HEK293 (cell line): ENCODE measurements at regions not wholly inside any gene's neighbourhood (a gene's known extent, or its start where the extent isn't known, plus 50 kb on each side); places are given as distances from the start of the nearest gene placed in this dataset.

Experiments used
- CTCF ChIA-PET: fragments of 350-600 bp; formaldehyde crosslinking; extraction: SDS; loops from one replicate; lab custom pipeline; 2021; ENCODE audit warnings: antibody characterized with exemption; lab: Yijun Ruan, JAX
- POLR2A ChIA-PET: fragments of 300-600 bp; formaldehyde crosslinking; extraction: SDS; loops from one replicate; lab custom pipeline; 2020; ENCODE audit warnings: antibody characterized with exemption, inconsistent platforms; lab: Yijun Ruan, JAX
- H3K27ac ChIP-seq: fragments of 200-500 bp; sonication (Bioruptor generic); 2 replicates; pipeline ENCODE4 v1.5.1; 2014; ENCODE audit warnings: low read depth, low read length, control low read depth, inconsistent platforms; ENCODE audit errors: extremely low read depth
- H3K36me3 ChIP-seq, 2 experiments: fragments of 200-500 bp in 1 of 2; sonication (Bioruptor generic) in 1 of 2; 1 replicate in 1 of 2; 2 replicates in 1 of 2; pipeline ENCODE4 v1.5.1; 2014 to 2017; ENCODE audit warnings: inconsistent platforms in 2 of 2, low read length in 2 of 2; ENCODE audit not compliant: control insufficient read depth in 2 of 2, insufficient read depth in 1 of 2
- H3K4me1 ChIP-seq: fragments of 200-500 bp; sonication (Bioruptor generic); 2 replicates; pipeline ENCODE4 v1.5.1; 2014; ENCODE audit warnings: mild to moderate bottlenecking, low read length, inconsistent platforms; ENCODE audit not compliant: control insufficient read depth, insufficient read depth
- H3K4me3 ChIP-seq: 2 replicates; pipeline ENCODE4 v1.5.1; 2011; ENCODE audit warnings: low read depth, mild to moderate bottlenecking, control low read depth, low read length, moderate library complexity
- H3K9me3 ChIP-seq: fragments of 200-500 bp; sonication (Bioruptor generic); 2 replicates; pipeline ENCODE4 v1.5.1; 2014; ENCODE audit warnings: low read depth, low read length, inconsistent platforms; ENCODE audit not compliant: control insufficient read depth, insufficient read depth
- ATF2 ChIP-seq: fragments of 450-650 bp; formaldehyde crosslinking; IDR thresholded peaks from 2 replicates; pipeline ENCODE4 v1.5.1; 2016; ENCODE audit warnings: missing biosample characterization, missing genetic modification characterization, low read depth
- KLF7 ChIP-seq: fragments of 450-650 bp; formaldehyde crosslinking; IDR thresholded peaks from 2 replicates; pipeline ENCODE4 v1.5.1; 2016; ENCODE audit warnings: missing biosample characterization, missing genetic modification characterization, borderline replicate concordance
- OVOL3 ChIP-seq: fragments of 450-650 bp; formaldehyde crosslinking; IDR thresholded peaks from 2 replicates; pipeline ENCODE4 v1.5.1; 2016; ENCODE audit warnings: missing biosample characterization, missing genetic modification characterization
- TCF7L2 ChIP-seq: IDR thresholded peaks from 2 replicates; pipeline ENCODE4 v1.6.1; 2011; ENCODE audit warnings: low read depth, mild to moderate bottlenecking, inconsistent platforms, low read length, moderate library complexity, borderline replicate concordance
- ZBTB21 ChIP-seq: fragments of 450-650 bp; formaldehyde crosslinking; IDR thresholded peaks from 2 replicates; pipeline ENCODE4 v1.5.1; 2017; ENCODE audit warnings: missing biosample characterization, missing genetic modification characterization
- ZBTB26 ChIP-seq: fragments of 450-650 bp; formaldehyde crosslinking; optimal IDR thresholded peaks from 2 replicates; pipeline ENCODE3; 2016; ENCODE audit warnings: missing biosample characterization, mild to moderate bottlenecking, missing genetic modification characterization
- ZNF112 ChIP-seq: fragments of 450-650 bp; formaldehyde crosslinking; IDR thresholded peaks from 2 replicates; pipeline ENCODE4 v1.5.0; 2017; ENCODE audit warnings: missing biosample characterization, missing genetic modification characterization
- ZNF2 ChIP-seq: fragments of 450-650 bp; formaldehyde crosslinking; IDR thresholded peaks from 2 replicates; pipeline ENCODE4 v1.5.1; 2016; ENCODE audit warnings: missing biosample characterization, missing genetic modification characterization
- ZNF311 ChIP-seq: fragments of 450-650 bp; formaldehyde crosslinking; IDR thresholded peaks from 2 replicates; pipeline ENCODE4 v1.5.1; 2017; ENCODE audit warnings: missing biosample characterization, missing genetic modification characterization, borderline replicate concordance
- ZNF404 ChIP-seq: fragments of 450-650 bp; formaldehyde crosslinking; IDR thresholded peaks from 2 replicates; pipeline ENCODE4 v1.5.1; 2017; ENCODE audit warnings: missing biosample characterization, missing genetic modification characterization
- ZNF501 ChIP-seq: fragments of 450-650 bp; formaldehyde crosslinking; IDR thresholded peaks from 2 replicates; pipeline ENCODE4 v1.5.1; 2016; ENCODE audit warnings: missing biosample characterization, missing genetic modification characterization
- ZNF596 ChIP-seq: fragments of 450-650 bp; IDR thresholded peaks from 2 replicates; pipeline ENCODE4 v1.5.0; 2018; ENCODE audit warnings: missing biosample characterization, mild to moderate bottlenecking, missing genetic modification characterization, moderate library complexity
- ZNF777 ChIP-seq: fragments of 450-650 bp; formaldehyde crosslinking; IDR thresholded peaks from 2 replicates; pipeline ENCODE4 v1.5.1; 2017; ENCODE audit warnings: missing biosample characterization, missing genetic modification characterization, borderline replicate concordance
- ZSCAN30 ChIP-seq: fragments of 450-650 bp; IDR thresholded peaks from 2 replicates; pipeline ENCODE4 v1.5.1; 2018; ENCODE audit warnings: missing biosample characterization, mild to moderate bottlenecking, missing genetic modification characterization, moderate library complexity
- TF ChIP-seq, protein P1 (sequence below): fragments of 450-650 bp; formaldehyde crosslinking; IDR thresholded peaks from 2 replicates; pipeline ENCODE4 v1.5.1; 2016; ENCODE audit warnings: missing biosample characterization, missing genetic modification characterization

DNA sequence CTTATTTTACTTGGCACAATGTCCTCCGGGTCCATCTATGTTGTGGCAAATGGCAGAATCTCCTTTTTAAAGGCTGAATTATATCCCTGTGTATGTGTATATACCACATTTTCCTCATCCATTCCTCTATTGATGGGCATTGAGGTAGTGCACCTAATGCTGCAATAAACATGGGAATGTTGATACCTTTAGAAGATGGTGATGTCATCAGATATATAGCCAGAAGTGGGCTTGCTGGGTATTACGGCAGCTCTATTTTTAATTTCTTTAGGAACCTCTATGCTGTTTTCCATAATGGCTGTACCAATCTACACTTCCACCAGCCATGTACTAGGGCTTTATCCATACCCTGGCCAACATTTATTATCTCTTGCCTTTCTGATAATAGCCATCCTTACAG lies 315.7 kb downstream of the FOXA2 start:
- CTCF ChIA-PET = no interaction called here
- 0 out of 2 replicates have a peak, but pooled peaks have one; percentile 8 for TF ChIP-seq ATF2 (tag by site-specific recombination)
- no peak for TF ChIP-seq ZNF596 (tag by site-specific recombination)
- Histone ChIP-seq H3K9me3 (no peaks in the 10 kb centered on the region), H3K4me3 (no peak overlapping the region), H3K36me3 (no peaks in the 10 kb centered on the region), H3K4me1 (no peaks in the 10 kb centered on the region), H3K27ac (no peak overlapping the region)
- POLR2A ChIA-PET = no interaction called here

- H3K4me3 ChIP-seq = no peak overlapping the region
- H3K36me3 ChIP-seq = no peaks in the 10 kb centered on the region
- no peaks in the 10 kb centered on the region for H3K9me3 ChIP-seq
- H3K4me1 ChIP-seq = no peaks in the 10 kb centered on the region
- CTCF ChIA-PET = interaction anchor here (1.0 kb wide), 1 partner anchor 10 kb away, joined by 3 read pairs; no protein-coding TSS in a partner anchor
- no peak for TF ChIP-seq ZSCAN30 (tag by site-specific recombination)
- TF ChIP-seq, protein P1, sequence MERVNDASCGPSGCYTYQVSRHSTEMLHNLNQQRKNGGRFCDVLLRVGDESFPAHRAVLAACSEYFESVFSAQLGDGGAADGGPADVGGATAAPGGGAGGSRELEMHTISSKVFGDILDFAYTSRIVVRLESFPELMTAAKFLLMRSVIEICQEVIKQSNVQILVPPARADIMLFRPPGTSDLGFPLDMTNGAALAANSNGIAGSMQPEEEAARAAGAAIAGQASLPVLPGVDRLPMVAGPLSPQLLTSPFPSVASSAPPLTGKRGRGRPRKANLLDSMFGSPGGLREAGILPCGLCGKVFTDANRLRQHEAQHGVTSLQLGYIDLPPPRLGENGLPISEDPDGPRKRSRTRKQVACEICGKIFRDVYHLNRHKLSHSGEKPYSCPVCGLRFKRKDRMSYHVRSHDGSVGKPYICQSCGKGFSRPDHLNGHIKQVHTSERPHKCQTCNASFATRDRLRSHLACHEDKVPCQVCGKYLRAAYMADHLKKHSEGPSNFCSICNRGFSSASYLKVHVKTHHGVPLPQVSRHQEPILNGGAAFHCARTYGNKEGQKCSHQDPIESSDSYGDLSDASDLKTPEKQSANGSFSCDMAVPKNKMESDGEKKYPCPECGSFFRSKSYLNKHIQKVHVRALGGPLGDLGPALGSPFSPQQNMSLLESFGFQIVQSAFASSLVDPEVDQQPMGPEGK (tag by site-specific recombination) = no peak
- TF ChIP-seq ZNF2 (tag by site-specific recombination) = no peak
- TF ChIP-seq ZBTB26 (tag by site-specific recombination) = no peak
- TF ChIP-seq ZNF777 (tag by site-specific recombination) = no peak
- POLR2A ChIA-PET = no interaction called here
- no peak overlapping the region for H3K27ac ChIP-seq
Observed at GRCh38 chr20:22264917-22265316, 319.5 kb downstream of the FOXA2 start.

DNA sequence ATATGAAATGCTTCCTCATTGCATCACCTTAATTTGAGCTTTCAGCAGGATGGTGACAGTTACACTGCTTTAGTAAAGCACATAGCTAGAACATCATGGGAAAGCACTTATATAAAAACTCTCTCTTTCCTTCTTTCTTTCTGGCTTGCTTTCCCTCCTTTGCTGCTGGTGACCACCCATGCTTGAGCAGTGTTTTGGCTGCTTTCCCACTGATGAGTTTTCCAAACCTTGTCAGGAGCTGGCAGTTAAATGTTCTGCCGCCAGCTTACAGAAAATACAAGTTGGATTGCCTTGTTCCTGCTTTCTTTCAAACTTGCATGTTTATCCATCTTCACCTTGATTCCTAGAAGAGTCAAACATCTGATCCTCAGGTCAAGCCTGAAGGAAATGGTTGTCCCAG lies 323.9 kb downstream of the FOXA2 start:
- ChIA-PET POLR2A (no interaction called here), CTCF (interaction anchor here (0.7 to 1.4 kb wide), 2 partner anchors 13 to 408 kb away, joined by 4 to 6 read pairs; no protein-coding TSS in a partner anchor)
- no peak for TF ChIP-seq ZNF404 (tag by site-specific recombination)
- TF ChIP-seq ZNF311 (tag by site-specific recombination) = no peak
- TF ChIP-seq ZBTB21 = no peak
- TF ChIP-seq OVOL3 (tag by site-specific recombination) = no peak
- no peak for TF ChIP-seq TCF7L2
- TF ChIP-seq ZNF112 (tag by site-specific recombination) = no peak
- TF ChIP-seq KLF7 (tag by site-specific recombination) = no peak
- TF ChIP-seq ZNF501 (tag by site-specific recombination) = no peak
- no peaks in the 10 kb centered on the region for H3K4me1 ChIP-seq
- no peaks in the 10 kb centered on the region for H3K36me3 ChIP-seq
- H3K27ac ChIP-seq = no peak overlapping the region
- no peaks in the 10 kb centered on the region for H3K9me3 ChIP-seq
- no peak overlapping the region for H3K4me3 ChIP-seq
